Transverse colon (tissue), 4 donors: ENCODE measurements at regions not wholly inside any gene's neighbourhood (a gene's known extent, or its start where the extent isn't known, plus 50 kb on each side); places are given as distances from the start of the nearest gene placed in this dataset.

Experiments
- DNase-seq: peaks from one replicate; pipeline ENCODE4 v3.0.0-alpha.2; 2019
- H3K27ac ChIP-seq, 4 donors: fragments of 200-600 bp; sonication (generic); 2 replicates each; pipeline ENCODE4 v1.5.1; 2016 to 2018; ENCODE audit warnings: inconsistent platforms in 4 of 4
- H3K27me3 ChIP-seq: fragments of 200-600 bp; sonication (generic); 2 replicates; pipeline ENCODE4 v1.5.1; 2017; ENCODE audit warnings: inconsistent platforms
- H3K36me3 ChIP-seq, 4 donors: fragments of 200-600 bp; sonication (generic); 2 replicates each; pipeline ENCODE4 v1.5.1; 2017 to 2019; ENCODE audit warnings: inconsistent platforms in 4 of 4
- H3K4me1 ChIP-seq, 4 donors: fragments of 200-600 bp; sonication (generic); 2 replicates each; pipeline ENCODE4 v1.5.1; 2017 to 2020; ENCODE audit warnings: inconsistent platforms in 4 of 4
- H3K4me3 ChIP-seq, 4 donors: fragments of 200-600 bp; sonication (generic); 1 replicate in 1 of 4; 2 replicates in 3 of 4; pipeline versions ENCODE4 v1.5.1 to v1.6.1; 2017 to 2019; ENCODE audit warnings: inconsistent platforms in 4 of 4
- H3K9me3 ChIP-seq, 2 donors: fragments of 200-600 bp; sonication (generic); 2 replicates each; pipeline ENCODE4 v1.5.1; 2017 to 2019; ENCODE audit warnings: inconsistent platforms in 2 of 2
- EP300 ChIP-seq: sonication (generic); formaldehyde crosslinking; IDR thresholded peaks from one replicate; pipeline ENCODE4 v1.6.1; 2017; ENCODE audit warnings: antibody characterized with exemption, low read depth
- POLR2A ChIP-seq: fragments of 450-650 bp; IDR thresholded peaks from one replicate; pipeline ENCODE4 v1.6.1; 2016; ENCODE audit warnings: antibody characterized with exemption, mild to moderate bottlenecking, moderate library complexity
- POLR2AphosphoS5 ChIP-seq, 3 donors: sonication (generic); formaldehyde crosslinking; IDR thresholded peaks; one replicate each; pipeline ENCODE4 v1.6.1; 2016; ENCODE audit warnings: antibody characterized with exemption in 3 of 3
- WGBS, 2 donors: methylation state at CpG; one replicate each; pipeline ENCODE4 v1.1.5; 2018; ENCODE audit warnings: low coverage in 1 of 2; 5-methylcytosine and 5-hydroxymethylcytosine counted together
- in situ Hi-C, 4 donors: fragments of 200-750 bp; cut with MboI; loops; one replicate each; pipeline versions ENCODE4 v1.15.0 to v1.15.1; 2017; ENCODE audit warnings: low sequenced_read_pairs in 3 of 4, low pct_ligation_motif_present in 1 of 4, low pct_unique_long_range_greater_than_20kb in 1 of 4
- intact Hi-C: fragments of 100-400 bp; cut with DNase I; formaldehyde crosslinking; loops from one replicate; pipeline ENCODE4 v1.15.1; 2023; ENCODE audit warnings: low total_unique reads
- TF ChIP-seq, protein P1 (sequence below), 5 experiments: fragments of 200-600 bp in 3 of 5; fragments of 450-650 bp in 2 of 5; sonication (generic) in 3 of 5; IDR thresholded peaks; 1 replicate in 2 of 5; 2 replicates in 3 of 5; pipeline ENCODE4 v1.5.1; 2016 to 2017; ENCODE audit warnings: antibody characterized with exemption in 5 of 5, inconsistent platforms in 3 of 5, mild to moderate bottlenecking in 2 of 5, moderate library complexity in 1 of 5

DNA sequence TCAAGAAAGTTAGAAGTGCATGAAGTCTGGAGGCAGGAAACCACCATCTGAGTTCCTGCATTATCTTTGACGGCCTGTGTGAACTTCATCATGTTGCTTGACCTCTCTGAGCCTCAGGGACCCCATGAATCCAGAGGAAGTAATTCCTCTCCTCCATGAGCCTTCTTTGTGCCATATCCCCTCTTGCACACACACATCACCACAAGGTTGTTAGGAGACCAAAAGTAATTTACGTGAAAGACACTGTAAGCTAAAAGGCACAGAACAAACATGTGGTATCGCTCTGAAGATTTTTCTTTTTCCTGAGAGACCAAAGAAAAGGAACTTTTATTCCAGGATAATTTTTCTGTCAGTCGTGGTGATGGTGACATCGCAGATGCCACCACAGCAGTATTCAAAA lies 55.9 kb upstream of the BCL6 start:
- no peaks in the 10 kb centered on the region for H3K36me3 ChIP-seq
- DNase-seq: no peak
- in situ Hi-C loops (no loop called here), intact Hi-C loops (no loop called here)
- 90 to 95% methylated on average over 3 to 5 of the region's 5 CpGs for WGBS, 2 donors
- no peaks in the 10 kb centered on the region for H3K9me3 ChIP-seq
- no peaks in the 10 kb centered on the region for H3K27me3 ChIP-seq
- H3K27ac ChIP-seq: no peak overlapping the region
- no peak overlapping the region for H3K4me3 ChIP-seq
- TF ChIP-seq EP300: no peak
- TF ChIP-seq, protein P1, sequence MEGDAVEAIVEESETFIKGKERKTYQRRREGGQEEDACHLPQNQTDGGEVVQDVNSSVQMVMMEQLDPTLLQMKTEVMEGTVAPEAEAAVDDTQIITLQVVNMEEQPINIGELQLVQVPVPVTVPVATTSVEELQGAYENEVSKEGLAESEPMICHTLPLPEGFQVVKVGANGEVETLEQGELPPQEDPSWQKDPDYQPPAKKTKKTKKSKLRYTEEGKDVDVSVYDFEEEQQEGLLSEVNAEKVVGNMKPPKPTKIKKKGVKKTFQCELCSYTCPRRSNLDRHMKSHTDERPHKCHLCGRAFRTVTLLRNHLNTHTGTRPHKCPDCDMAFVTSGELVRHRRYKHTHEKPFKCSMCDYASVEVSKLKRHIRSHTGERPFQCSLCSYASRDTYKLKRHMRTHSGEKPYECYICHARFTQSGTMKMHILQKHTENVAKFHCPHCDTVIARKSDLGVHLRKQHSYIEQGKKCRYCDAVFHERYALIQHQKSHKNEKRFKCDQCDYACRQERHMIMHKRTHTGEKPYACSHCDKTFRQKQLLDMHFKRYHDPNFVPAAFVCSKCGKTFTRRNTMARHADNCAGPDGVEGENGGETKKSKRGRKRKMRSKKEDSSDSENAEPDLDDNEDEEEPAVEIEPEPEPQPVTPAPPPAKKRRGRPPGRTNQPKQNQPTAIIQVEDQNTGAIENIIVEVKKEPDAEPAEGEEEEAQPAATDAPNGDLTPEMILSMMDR (IDR thresholded peaks at IDR 0.05): no peak
- TF ChIP-seq POLR2A: no peak
- no peak for TF ChIP-seq POLR2AphosphoS5 (IDR thresholded peaks at IDR 0.05)
- peaks cover 0 to 11% (median 3%) of the 10 kb centered on the region in 4 donors for H3K4me1 ChIP-seq

GRCh38 chr3:187802203-187802927 lies 57.1 kb upstream of the BCL6 start:
- Histone ChIP-seq H3K27ac (no peak overlapping the region), H3K9me3 (no peaks in the 10 kb centered on the region), H3K36me3 (no peaks in the 10 kb centered on the region), H3K4me1 (peaks cover 0 to 11% (median 3%) of the 10 kb centered on the region in 4 donors), H3K4me3 (no peak overlapping the region), H3K27me3 (no peaks in the 10 kb centered on the region)
- no peak for DNase-seq
- in situ Hi-C loops: no loop called here
- intact Hi-C loops: no loop called here
- TF ChIP-seq, protein P1 (IDR thresholded peaks at IDR 0.05): no peak
- TF ChIP-seq POLR2A: no peak
- no peak for TF ChIP-seq EP300
- TF ChIP-seq POLR2AphosphoS5 (IDR thresholded peaks at IDR 0.05): no peak
- 85 to 93% methylated on average over 6 to 7 of the region's 7 CpGs for WGBS, 2 donors

- 83 to 86% methylated on average over 6 to 9 of the region's 9 CpGs for WGBS, 2 donors
- no peaks in the 10 kb centered on the region for H3K27me3 ChIP-seq
- intact Hi-C loops: no loop called here
Measured at GRCh38 chr3:187802928-187803259, 57.6 kb upstream of the BCL6 start.

GRCh38 chr3:187804120-187804744 lies 59.0 kb upstream of the BCL6 start:
- Histone ChIP-seq H3K27me3 (no peaks in the 10 kb centered on the region), H3K9me3 (no peaks in the 10 kb centered on the region), H3K36me3 (no peaks in the 10 kb centered on the region), H3K27ac (no peak overlapping the region), H3K4me1 (peaks cover 0 to 27% (median 10%) of the 10 kb centered on the region in 4 donors), H3K4me3 (no peak overlapping the region)
- WGBS, 2 donors: 84 to 90% methylated on average over 9 to 11 of the region's 11 CpGs
- TF ChIP-seq POLR2AphosphoS5 (IDR thresholded peaks at IDR 0.05): no peak
- TF ChIP-seq, protein P1 (IDR thresholded peaks at IDR 0.05): no peak
- no peak for TF ChIP-seq EP300
- no peak for TF ChIP-seq POLR2A
- intact Hi-C loops: no loop called here
- no peak for DNase-seq
- in situ Hi-C loops: no loop called here

More at GRCh38 chr3:187802928-187803259, 57.6 kb upstream of the BCL6 start:
- Histone ChIP-seq H3K36me3 (no peaks in the 10 kb centered on the region), H3K27ac (no peak overlapping the region), H3K4me3 (no peak overlapping the region), H3K9me3 (no peaks in the 10 kb centered on the region), H3K4me1 (peaks cover 0 to 13% (median 5%) of the 10 kb centered on the region in 4 donors)
- in situ Hi-C loops: no loop called here
- no peak for TF ChIP-seq POLR2A
- TF ChIP-seq, protein P1 (IDR thresholded peaks at IDR 0.05): no peak
- TF ChIP-seq POLR2AphosphoS5 (IDR thresholded peaks at IDR 0.05): no peak
- no peak for TF ChIP-seq EP300
- DNase-seq: no peak
